ENCODE measurements at regions not wholly inside any gene's neighbourhood (a gene's known extent, or its start where the extent isn't known, plus 50 kb on each side); places are given as distances from the start of the nearest gene placed in this dataset.

- Histone ChIP-seq H3K4me3 (replicated peaks in 1 of 4; ENCODE audit: control extremely low read depth in 1 of 4, insufficient read depth in 1 of 4, low read depth in 3 of 4, low read length in 4 of 4) (no peak overlapping the region), H3K4me2 (ENCODE audit: extremely low read depth, insufficient read depth, low read length) (no peak overlapping the region), H3K36me3 (ENCODE audit: control insufficient read depth, insufficient read depth, low read length) (no peaks in the 10 kb centered on the region), H3K27ac (ENCODE audit: insufficient read depth, low read length) (no peak overlapping the region), H3K9me3 (ENCODE audit: control insufficient read depth, insufficient read depth, low read depth, low read length) (no peaks in the 10 kb centered on the region), H3K9ac (ENCODE audit: insufficient read depth, low read length) (no peak overlapping the region), H3K27me3 (ENCODE audit: control insufficient read depth, insufficient read depth, low read length) (no peaks in the 10 kb centered on the region), H2AFZ (ENCODE audit: low read length) (no peak overlapping the region), H4K20me1 (ENCODE audit: control insufficient read depth, extremely low read depth, insufficient read depth, low read length) (no peaks in the 10 kb centered on the region), H3K79me2 (ENCODE audit: control insufficient read depth, insufficient read depth, low read length) (no peaks in the 10 kb centered on the region), H3K4me1 (ENCODE audit: control insufficient read depth, extremely low read depth, insufficient read depth, low read length) (no peaks in the 10 kb centered on the region)
- TF ChIP-seq CTCF (conservative IDR thresholded peaks at IDR 0.05 in 1 of 2, IDR thresholded peaks at IDR 0.05 in 1 of 2; ENCODE audit: low read depth in 1 of 2, low read length in 2 of 2) (no peak), EZH2 (IDR thresholded peaks at IDR 0.05; ENCODE audit: low read length, missing control alignments) (no peak)
- DNase-seq (ENCODE audit: low read depth in 2 of 2), result no peak
Observed at GRCh38 chr5:136907371-136907770, 542.0 kb upstream of the TRPC7 start.

GRCh38 chr5:136906545-136906944 lies 541.2 kb upstream of the TRPC7 start:
- Histone ChIP-seq H3K27me3 (ENCODE audit: control insufficient read depth, insufficient read depth, low read length) (no peaks in the 10 kb centered on the region), H3K79me2 (ENCODE audit: control insufficient read depth, insufficient read depth, low read length) (no peaks in the 10 kb centered on the region)
- no peak for DNase-seq (ENCODE audit: low read depth in 2 of 2)

GRCh38 chr5:136905571-136905970 lies 540.2 kb upstream of the TRPC7 start:
- Histone ChIP-seq H4K20me1 (ENCODE audit: control insufficient read depth, extremely low read depth, insufficient read depth, low read length) (no peaks in the 10 kb centered on the region), H3K36me3 (ENCODE audit: control insufficient read depth, insufficient read depth, low read length) (no peaks in the 10 kb centered on the region), H3K4me3 (replicated peaks in 1 of 4; ENCODE audit: control extremely low read depth in 1 of 4, insufficient read depth in 1 of 4, low read depth in 3 of 4, low read length in 4 of 4) (no peak overlapping the region), H3K4me2 (ENCODE audit: extremely low read depth, insufficient read depth, low read length) (no peak overlapping the region), H3K4me1 (ENCODE audit: control insufficient read depth, extremely low read depth, insufficient read depth, low read length) (no peaks in the 10 kb centered on the region), H3K27me3 (ENCODE audit: control insufficient read depth, insufficient read depth, low read length) (no peaks in the 10 kb centered on the region), H2AFZ (ENCODE audit: low read length) (no peak overlapping the region), H3K79me2 (ENCODE audit: control insufficient read depth, insufficient read depth, low read length) (no peaks in the 10 kb centered on the region), H3K27ac (ENCODE audit: insufficient read depth, low read length) (no peak overlapping the region), H3K9me3 (ENCODE audit: control insufficient read depth, insufficient read depth, low read depth, low read length) (no peaks in the 10 kb centered on the region), H3K9ac (ENCODE audit: insufficient read depth, low read length) (no peak overlapping the region)
- TF ChIP-seq EZH2 (IDR thresholded peaks at IDR 0.05; ENCODE audit: low read length, missing control alignments) (no peak), CTCF (conservative IDR thresholded peaks at IDR 0.05 in 1 of 2, IDR thresholded peaks at IDR 0.05 in 1 of 2; ENCODE audit: low read depth in 1 of 2, low read length in 2 of 2) (no peak)
- no peak for DNase-seq (ENCODE audit: low read depth in 2 of 2)

More at GRCh38 chr5:136906545-136906944, 541.2 kb upstream of the TRPC7 start:
- no peak overlapping the region for H3K4me2 ChIP-seq (ENCODE audit: extremely low read depth, insufficient read depth, low read length)
- no peak overlapping the region for H3K4me3 ChIP-seq (replicated peaks in 1 of 4; ENCODE audit: control extremely low read depth in 1 of 4, insufficient read depth in 1 of 4, low read depth in 3 of 4, low read length in 4 of 4)
- H4K20me1 ChIP-seq (ENCODE audit: control insufficient read depth, extremely low read depth, insufficient read depth, low read length), result no peaks in the 10 kb centered on the region
- no peaks in the 10 kb centered on the region for H3K36me3 ChIP-seq (ENCODE audit: control insufficient read depth, insufficient read depth, low read length)
- H3K9ac ChIP-seq (ENCODE audit: insufficient read depth, low read length), result no peak overlapping the region
- no peak overlapping the region for H3K27ac ChIP-seq (ENCODE audit: insufficient read depth, low read length)
- no peak overlapping the region for H2AFZ ChIP-seq (ENCODE audit: low read length)
- no peaks in the 10 kb centered on the region for H3K9me3 ChIP-seq (ENCODE audit: control insufficient read depth, insufficient read depth, low read depth, low read length)
- TF ChIP-seq CTCF (conservative IDR thresholded peaks at IDR 0.05 in 1 of 2, IDR thresholded peaks at IDR 0.05 in 1 of 2; ENCODE audit: low read depth in 1 of 2, low read length in 2 of 2) (no peak), EZH2 (IDR thresholded peaks at IDR 0.05; ENCODE audit: low read length, missing control alignments) (no peak)
- no peaks in the 10 kb centered on the region for H3K4me1 ChIP-seq (ENCODE audit: control insufficient read depth, extremely low read depth, insufficient read depth, low read length)
